ENCODE measurements at regions not wholly inside any gene's neighbourhood (a gene's known extent, or its start where the extent isn't known, plus 50 kb on each side); places are given as distances from the start of the nearest gene placed in this dataset.

GRCh38 chr10:132133005-132133404, 53.7 kb upstream of the DPYSL4 start:
- TF ChIP-seq CTCF (conservative IDR thresholded peaks at IDR 0.05; ENCODE audit: low read depth, low read length) = no peak
- no peak for TF ChIP-seq EZH2 (IDR thresholded peaks at IDR 0.05; ENCODE audit: borderline replicate concordance, low read depth, low read length, poor library complexity, severe bottlenecking)

All from A673 (cell line).